ENCODE measurements at regions not wholly inside any gene's neighbourhood (a gene's known extent, or its start where the extent isn't known, plus 50 kb on each side); places are given as distances from the start of the nearest gene placed in this dataset.

DNA sequence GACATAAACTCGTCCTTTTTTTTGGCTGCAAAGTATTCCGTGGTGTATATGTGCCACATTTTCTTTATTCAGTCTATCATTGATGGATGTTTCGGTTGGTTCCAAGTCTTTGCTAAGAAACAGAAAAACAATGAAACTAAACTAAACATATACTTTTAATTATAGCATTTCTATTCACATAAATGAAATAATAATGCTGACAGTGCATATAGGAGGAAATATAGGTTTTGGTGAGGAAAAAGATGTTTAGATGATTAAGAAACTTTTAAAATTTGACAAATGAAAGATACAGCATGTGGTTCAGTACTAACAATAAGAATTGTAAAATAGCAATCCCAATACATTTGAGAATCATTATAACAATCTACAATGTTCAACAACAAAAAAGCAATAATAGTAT, 1094.5 kb upstream of the CDH6 start:
- intact Hi-C loops (cut with DNase I) = no loop called here
- ATAC-seq (no peak), DNase-seq (no peak)

DNA sequence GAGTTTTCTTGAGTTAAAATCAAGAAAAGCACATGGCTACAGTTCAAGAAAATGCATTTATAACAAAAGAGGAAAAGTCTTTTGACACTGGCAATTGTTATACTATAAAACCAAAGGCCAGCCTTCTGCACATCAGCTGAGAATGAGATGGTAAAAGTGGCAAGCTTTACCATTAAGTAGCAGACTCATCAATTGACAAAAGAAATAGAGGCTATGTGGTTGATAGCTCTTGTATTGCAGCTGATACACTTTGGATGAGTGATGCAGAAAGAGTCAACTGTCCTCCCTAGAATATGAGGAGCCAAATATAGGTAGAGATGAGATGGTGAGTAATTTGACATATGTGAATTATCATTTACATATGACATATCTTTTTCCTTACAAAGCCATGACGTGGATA, 1100.9 kb upstream of the CDH6 start:
- intact Hi-C loops (cut with DNase I) = no loop called here
- ATAC-seq (no peak), DNase-seq (no peak)

DNA sequence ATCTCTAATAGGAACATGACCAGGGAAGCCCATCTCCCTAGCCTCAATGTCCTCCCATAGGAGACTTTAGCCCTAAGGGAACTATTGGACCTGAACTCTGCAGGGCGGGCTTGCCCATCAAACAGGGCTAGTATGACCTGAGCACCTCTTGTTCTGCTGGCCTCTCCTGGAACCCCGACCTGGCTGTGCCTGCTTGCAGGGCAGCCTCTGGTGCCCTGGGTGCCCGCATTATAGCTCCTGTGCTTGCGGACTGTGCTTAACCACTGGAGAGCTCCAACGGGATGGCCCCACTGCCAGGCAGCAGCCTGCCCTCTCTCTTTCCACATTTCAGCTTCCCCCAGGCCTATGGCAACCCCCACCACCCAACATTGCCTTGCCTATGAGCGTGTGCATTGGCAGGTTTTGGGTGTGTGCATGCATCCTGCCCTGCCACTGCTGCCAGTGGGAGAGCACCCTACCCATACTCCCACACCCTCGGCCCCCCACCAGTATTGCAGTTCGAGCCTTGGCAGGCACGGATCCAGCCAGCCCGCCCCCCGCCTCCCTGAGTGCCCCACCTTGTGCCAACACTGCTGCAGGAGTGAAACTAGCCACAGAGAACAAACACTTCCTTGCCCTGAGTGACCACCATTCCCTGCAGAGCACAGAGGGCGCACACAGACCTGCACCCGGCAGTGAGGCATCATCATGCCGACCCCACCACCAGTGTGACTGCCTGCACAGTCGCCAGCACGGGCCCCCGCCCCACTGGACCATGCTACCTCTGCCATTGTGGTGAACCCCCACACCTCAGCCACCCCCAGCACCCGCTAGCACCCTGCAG, 1123.8 kb upstream of the CDH6 start:
- ATAC-seq = no peak
- intact Hi-C loops (cut with DNase I) = no loop called here
- no peak for DNase-seq

DNA sequence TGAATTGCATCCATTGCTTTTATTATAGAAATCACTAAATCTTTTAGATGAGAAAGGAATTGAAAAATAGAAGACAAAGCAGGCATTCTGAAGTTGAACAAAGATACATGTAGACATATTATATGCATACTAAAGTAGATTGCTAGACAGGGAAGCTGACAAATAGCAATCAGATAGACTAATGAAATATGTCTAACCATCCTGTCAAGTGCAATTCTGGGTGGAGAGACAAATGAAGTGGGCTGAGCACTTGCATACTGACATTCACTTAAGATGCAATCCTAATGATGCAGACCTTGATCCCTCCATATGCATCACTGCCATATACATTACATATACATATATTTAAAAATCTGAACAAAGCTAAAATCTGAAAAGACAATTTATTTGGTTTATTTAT, 1130.0 kb upstream of the CDH6 start:
- no peak for ATAC-seq
- DNase-seq = no peak
- intact Hi-C loops (cut with DNase I) = no loop called here

DNA sequence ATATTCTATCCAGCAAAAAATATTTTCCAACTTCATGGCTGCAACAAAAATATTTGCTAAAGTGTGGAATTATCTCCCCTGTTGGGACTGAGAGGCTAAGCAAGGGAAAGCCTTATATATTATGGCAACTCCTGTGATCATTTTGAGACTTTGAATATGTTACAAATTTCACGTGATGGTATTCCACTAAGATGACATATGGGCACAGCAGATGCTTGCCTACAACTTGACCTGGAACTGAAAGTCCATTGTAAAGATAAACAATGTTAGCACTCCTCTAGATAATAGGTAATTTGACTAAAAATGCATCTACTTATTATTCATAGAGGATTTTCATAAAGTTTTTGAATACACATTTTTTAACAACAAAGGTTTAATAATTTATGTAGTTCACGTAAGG, 1141.5 kb upstream of the CDH6 start:
- no peak for DNase-seq
- intact Hi-C loops (cut with DNase I) = no loop called here

DNA sequence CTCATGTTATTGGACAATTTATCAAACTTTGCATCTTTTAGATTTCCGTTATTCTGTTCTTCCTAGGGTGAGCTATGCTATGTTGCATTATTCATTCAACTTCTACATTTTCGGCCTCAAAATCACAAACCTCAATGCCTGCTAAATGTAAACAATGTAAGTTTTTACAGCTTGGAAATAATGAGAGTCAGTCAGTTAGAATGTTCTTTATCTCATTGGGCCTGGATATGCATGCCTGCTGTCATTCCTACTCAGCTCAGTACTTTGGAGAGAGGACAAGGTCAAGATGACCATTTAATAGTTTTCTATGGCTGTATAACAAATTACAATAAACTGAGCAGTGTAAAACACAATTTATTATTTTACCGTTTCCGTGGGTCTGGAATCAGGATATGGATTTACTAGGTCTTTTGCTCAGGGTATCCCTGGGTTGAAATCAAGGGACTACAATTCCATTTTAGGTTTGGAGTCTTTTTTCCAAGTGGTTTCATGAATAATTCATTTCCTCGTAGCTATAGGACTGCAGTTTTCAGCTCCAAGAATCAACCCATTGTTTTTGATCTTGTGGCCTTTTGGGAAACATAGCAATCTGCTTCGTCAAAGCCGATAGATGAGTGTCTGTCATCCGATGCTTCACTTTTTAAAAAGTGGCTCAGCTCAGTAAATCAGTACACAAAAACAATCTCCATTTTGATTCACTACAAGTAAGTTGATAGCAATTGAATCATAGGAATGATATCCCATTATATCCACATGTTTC, 1143.2 kb upstream of the CDH6 start:
- intact Hi-C loops (cut with DNase I) = no loop called here
- DNase-seq (no peak), ATAC-seq (no peak)

More for the DNA sequence above, 1141.5 kb upstream of the CDH6 start:
- ATAC-seq = no peak

DNA sequence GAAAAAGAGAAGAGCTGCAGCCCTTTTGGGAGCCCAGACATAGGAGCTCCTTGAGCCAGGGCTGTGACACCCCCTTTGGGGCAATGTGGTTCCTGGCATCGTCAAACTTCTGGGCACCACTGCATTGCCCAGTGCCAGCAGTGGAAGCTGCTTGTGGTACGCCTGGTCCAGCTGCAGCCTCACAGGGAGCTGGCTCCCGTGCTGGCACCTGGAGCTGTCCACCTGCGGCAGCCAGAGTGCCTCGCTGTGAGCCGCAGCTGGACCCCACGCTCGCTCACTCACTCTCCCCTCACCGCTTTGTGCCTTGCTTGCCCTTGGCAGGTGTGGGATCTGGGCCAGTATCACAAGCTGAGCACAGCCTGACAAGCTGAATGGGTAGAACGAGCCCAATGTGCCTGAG, 1150.8 kb upstream of the CDH6 start:
- intact Hi-C loops (cut with DNase I) = no loop called here
- ATAC-seq (no peak), DNase-seq (no peak)

DNA sequence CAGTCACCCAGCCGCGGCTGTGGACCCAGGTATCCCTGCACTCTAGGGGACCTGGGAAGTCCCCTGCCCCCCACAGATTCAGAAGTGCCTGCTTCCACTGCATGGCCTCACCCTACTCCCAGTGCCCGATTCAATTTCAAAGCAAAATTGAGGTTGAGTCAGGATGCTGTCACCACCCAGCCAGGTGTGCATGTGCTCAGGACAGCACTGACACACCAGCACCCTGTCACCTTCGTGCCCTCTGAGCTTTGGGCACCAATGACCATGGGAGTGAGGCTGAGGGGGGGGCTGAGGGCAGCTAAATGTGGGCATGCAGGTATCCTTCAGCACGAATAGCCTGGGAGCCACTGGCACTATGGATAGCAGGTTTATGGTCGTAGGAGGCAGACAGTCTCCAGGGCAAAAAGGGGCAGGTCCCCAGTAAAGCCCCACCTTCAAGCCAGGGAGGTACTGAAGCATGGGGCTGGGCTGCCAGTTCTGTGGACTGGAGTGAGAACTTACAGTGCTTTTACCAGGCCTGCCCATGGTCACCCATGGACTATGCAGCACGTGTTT, 1151.6 kb upstream of the CDH6 start:
- intact Hi-C loops (cut with DNase I) = no loop called here
- ATAC-seq (no peak), DNase-seq (no peak)

DNA sequence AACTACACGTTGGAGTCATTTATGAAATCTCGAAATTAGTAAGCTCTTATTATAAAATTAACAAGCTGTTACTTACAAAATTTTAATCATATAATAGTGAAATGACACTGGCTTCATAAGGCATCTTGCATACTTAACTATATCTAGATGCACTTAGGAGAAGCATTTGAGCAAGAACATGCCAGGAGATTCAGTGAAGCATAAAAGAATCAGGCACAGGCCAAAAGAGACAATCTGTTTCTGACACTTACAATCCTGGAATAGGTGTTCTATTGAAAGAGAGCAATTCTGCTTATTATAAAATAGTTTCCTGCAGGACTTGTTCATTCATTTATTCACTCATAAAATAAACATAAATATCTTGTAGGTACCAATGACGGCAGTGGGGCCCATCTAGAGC, 1152.2 kb upstream of the CDH6 start:
- intact Hi-C loops (cut with DNase I) = no loop called here
- DNase-seq = no peak
- no peak for ATAC-seq

DNA sequence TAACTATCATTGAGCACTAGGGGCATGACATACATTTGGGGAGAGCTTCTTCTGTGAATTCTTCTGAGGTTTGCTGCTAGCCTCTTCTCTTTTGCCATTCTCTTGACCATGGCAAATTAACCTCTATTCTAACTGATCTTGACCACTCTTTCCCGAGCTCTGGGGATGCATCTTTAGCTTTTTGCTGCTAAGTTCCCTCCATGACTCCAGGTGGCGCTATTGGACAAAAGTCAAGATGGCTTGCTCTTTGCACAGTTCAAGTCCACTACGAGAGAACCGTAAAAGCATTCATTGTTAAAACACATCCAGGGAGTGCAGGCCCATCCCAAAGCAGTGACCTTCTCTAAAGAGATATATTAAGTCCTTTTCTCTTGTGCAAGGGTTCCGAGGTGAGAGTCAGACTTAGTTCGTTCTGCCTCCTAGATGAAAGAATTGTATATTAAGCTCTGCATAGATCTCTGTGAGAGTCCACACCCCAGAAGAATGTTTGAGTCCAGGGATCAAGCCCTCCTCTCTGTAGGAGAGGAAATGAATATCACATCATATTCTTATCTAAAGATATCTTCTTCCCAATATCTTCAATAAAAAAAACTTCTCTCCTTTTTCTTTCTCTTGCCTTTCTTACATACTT, 1152.9 kb upstream of the CDH6 start:
- ATAC-seq (no peak), DNase-seq (no peak)
- intact Hi-C loops (cut with DNase I) = no loop called here

DNA sequence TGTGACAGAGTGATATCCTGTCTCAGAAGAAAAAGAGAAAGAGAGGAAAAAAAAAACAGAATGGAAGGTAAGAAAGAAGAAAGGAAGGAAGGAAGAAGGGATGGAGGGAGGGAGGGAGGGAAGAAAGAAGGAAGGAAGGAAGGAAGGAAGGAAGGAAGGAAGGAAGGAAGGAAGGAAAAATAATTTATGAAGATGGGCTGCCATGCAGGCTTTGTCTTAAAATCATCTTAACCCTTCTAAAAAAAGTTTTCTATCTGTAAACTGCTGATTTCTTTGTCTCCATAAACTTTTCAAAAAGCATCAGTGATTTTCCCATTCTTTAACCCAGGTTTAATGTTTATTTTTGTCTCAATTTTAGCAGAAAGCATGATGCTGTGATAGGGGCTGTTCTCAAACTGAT, 1154.1 kb upstream of the CDH6 start:
- DNase-seq (no peak), ATAC-seq (no peak)
- intact Hi-C loops (cut with DNase I) = no loop called here

DNA sequence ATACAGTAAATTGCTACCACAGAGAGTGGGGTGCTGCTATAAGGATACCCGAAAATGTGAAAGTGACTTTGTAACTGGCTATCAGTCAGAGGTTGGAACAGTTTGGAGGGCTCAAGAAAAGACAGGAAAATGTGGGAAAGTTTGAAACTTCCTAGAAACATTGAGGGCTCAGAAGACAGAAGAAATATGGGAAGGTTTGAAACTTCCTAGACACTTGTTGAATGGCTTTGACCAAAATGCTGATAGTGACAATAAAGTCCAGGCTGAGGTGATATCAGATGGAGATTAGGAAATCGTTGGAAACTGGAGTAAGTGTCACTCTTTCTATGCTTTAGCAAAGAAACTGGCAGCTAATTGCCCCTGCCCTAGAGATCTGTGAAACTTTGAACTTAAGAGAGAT, 1158.6 kb upstream of the CDH6 start:
- no peak for ATAC-seq

DNA sequence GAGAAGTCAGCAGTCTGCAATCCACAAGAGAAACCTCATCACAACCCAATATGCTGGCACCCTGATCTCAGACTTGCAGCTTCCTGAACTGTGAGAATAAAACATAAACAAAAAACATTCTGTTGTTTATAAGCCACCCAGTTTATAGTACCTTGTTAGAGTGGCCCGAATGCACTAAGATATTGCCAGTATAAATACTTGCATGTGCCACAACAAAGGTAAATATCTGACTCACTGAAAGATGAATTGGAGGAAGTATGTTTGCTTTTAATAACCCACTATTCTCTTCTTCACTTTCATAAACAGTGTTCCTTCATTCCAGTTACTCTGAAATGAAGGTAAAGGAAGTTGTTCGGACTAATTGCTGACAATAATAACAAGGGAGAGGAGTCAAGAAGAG, 1163.4 kb upstream of the CDH6 start:
- DNase-seq = no peak
- intact Hi-C loops (cut with DNase I) = no loop called here

More for the DNA sequence above, 1158.6 kb upstream of the CDH6 start:
- no peak for DNase-seq
- intact Hi-C loops (cut with DNase I) = no loop called here

DNA sequence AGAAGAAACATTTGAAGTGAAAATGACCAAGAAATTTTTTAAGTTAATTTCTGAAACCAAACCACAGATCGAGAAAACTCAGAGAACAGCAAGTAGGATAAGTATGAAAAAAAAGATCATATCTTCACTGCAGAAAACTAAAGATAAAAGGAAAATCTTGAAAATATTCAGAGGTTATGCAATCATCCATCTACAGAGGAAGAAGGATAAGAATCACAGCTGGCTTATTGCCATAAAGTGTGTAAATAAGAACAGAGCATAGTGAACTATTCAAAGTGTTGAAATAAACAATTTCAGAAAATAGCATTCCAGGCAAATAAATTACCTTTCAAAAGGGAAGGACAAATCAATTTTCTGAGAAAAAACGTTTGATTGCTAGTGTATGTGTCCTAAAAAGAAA, 1191.7 kb upstream of the CDH6 start:
- intact Hi-C loops (cut with DNase I) = no loop called here
- DNase-seq = no peak
- ATAC-seq = no peak

More for the DNA sequence above, 1163.4 kb upstream of the CDH6 start:
- ATAC-seq = no peak

DNA sequence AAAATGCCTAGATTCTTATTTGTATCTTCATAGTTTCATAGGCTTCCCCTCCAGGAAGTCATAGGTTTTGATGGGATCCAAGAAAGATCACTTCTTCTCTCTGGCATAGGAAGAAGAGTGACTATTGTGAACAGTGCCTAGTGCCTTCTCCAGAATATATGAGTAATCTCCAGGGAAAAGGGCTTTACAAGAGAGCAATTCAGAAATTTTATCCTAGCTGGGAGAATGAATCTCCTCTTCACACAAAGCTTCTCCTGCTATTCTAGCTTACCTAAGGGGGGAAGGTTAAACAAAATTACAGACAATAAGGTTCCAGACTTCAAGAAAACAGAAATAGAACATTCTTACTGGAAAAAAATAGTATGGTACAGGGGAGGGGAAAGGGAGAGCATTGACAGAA, 1193.3 kb upstream of the CDH6 start:
- intact Hi-C loops (cut with DNase I) = no loop called here
- DNase-seq (no peak), ATAC-seq (no peak)

DNA sequence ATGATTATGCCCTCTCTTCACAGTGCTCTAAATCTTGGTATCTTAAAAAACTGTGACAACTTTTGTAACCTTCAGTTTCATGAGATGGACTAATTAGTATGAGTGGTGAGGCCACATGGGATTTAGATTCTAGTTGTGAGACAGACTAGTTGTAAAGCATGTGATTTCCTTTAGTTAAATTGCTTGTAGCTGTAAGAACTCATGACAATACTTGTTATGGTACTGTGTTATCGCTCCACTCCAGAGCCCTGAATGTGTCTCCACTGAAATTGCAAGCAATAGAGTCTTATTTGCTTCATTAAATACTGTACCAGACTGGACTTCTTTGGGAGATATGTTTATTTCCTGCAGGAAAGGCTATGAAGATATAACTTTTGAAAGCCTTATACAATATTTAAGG, 1198.3 kb upstream of the CDH6 start:
- intact Hi-C loops (cut with DNase I) = no loop called here
- DNase-seq (no peak), ATAC-seq (no peak)

DNA sequence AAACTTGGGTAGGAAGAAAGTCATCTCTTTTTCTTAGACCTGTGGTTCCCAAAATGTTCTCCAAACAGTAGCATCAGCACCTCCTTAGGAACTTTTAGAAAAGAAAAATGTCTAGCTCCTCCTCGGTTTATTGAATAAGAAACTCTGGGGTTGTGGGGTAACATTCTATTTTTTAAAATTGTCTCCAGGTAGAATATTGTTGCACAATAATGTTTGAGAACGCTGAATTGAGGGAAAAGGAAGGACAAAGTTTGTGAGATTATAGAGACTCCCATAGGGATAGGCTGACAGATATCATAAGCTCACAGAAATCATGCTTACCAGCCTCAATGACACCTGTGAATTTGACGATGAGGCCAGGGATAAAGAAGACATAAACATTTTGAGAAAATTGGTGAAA, 1199.0 kb upstream of the CDH6 start:
- ATAC-seq (no peak), DNase-seq (no peak)
- intact Hi-C loops (cut with DNase I) = no loop called here

DNA sequence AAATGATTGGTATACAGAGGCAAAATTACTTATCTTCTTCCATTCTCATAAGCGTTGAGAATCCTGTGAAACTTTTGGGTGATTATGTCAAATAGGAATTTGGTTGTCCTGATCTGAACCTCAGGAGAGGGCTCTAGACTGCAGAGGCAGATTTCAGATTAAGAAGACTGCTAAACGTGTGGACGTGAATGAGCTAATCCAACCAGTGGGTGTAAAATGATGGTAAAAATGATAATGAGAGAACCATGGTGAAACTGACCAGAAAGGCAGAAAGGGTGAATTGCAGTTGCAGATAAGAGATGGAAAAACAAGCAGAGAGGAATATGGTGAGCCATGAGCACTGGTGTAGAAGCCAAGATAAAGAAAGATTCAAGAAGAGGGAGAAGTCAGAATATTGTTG, 1200.2 kb upstream of the CDH6 start:
- no peak for DNase-seq
- intact Hi-C loops (cut with DNase I) = no loop called here
- ATAC-seq = no peak

DNA sequence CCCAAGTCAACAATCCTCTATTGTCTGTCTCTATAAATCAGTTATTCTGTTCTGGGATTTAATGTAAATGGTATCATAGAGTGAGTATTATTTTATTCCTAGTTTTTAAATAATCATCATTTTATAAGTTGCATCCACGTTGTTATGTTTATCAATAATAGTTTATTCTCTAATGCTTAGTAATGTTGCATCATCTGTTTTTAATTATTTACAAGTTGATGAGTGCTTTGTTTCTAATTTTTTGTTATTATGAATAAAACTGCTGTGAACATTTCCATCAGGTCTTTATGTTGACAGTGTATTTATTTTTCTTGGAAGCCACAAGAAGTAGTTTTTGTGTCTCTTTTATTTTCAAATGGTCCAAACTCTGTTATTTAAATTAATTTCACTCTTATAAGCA, 1201.2 kb upstream of the CDH6 start:
- DNase-seq = no peak
- no peak for ATAC-seq
- intact Hi-C loops (cut with DNase I) = no loop called here

DNA sequence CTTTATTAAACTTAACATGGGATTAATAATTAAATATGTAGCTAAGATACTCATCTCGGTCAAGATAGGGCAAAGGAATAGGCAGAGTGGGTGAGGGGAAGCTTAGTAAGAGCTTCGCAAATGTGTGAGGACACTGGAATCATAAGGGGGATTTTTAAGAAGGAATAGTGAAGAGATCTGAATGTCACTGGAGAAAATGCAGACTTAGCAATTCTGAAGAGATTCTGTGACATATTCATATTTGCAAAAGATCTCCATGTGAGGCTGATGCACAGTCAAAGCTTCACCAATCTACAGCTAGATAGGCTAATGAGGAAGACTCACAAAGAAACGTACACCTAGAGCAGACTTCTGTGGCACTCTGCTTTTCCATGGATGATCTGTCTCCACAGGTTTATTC, 1202.8 kb upstream of the CDH6 start:
- intact Hi-C loops (cut with DNase I) = no loop called here
- ATAC-seq (no peak), DNase-seq (no peak)

Measured in left cardiac atrium (tissue), 4 donors.